Mesenchymal stem cell (in vitro differentiated cells and primary cell): ENCODE measurements at regions not wholly inside any gene's neighbourhood (a gene's known extent, or its start where the extent isn't known, plus 50 kb on each side); places are given as distances from the start of the nearest gene placed in this dataset.

Source experiments
- DNase-seq: peaks from one replicate; pipeline ENCODE4 v3.0.0-alpha.2; 2013
- H2AFZ ChIP-seq: one replicate; pipeline ENCODE4 v1.6.1; 2013; ENCODE audit warnings: low read depth, mild to moderate bottlenecking, control low read depth, inconsistent platforms, low read length, moderate library complexity
- H2AK5ac ChIP-seq: 2 replicates; pipeline ENCODE4 v1.6.1; 2013; ENCODE audit warnings: low read length, moderate library complexity, mild to moderate bottlenecking, inconsistent platforms; ENCODE audit not compliant: severe bottlenecking
- H2BK120ac ChIP-seq: one replicate; pipeline ENCODE4 v1.6.1; 2013; ENCODE audit warnings: low read depth, mild to moderate bottlenecking, inconsistent platforms, low read length, moderate library complexity
- H2BK12ac ChIP-seq, 2 experiments: one replicate each; pipeline ENCODE4 v1.6.1; 2013; ENCODE audit warnings: inconsistent platforms in 2 of 2, low read length in 2 of 2, mild to moderate bottlenecking in 2 of 2, moderate library complexity in 2 of 2, control low read depth in 1 of 2
- H2BK15ac ChIP-seq: one replicate; pipeline ENCODE4 v1.6.1; 2013; ENCODE audit warnings: mild to moderate bottlenecking, low read depth, inconsistent platforms; ENCODE audit not compliant: poor library complexity, severe bottlenecking
- H2BK5ac ChIP-seq: 2 replicates; pipeline ENCODE4 v1.6.1; 2013; ENCODE audit warnings: low read depth, mild to moderate bottlenecking, low read length, control low read depth, inconsistent platforms; ENCODE audit not compliant: poor library complexity, severe bottlenecking
- H3K14ac ChIP-seq, 2 experiments: one replicate each; pipeline ENCODE4 v1.6.1; 2013; ENCODE audit warnings: inconsistent platforms in 2 of 2, low read length in 2 of 2, control low read depth in 1 of 2, mild to moderate bottlenecking in 1 of 2, moderate library complexity in 1 of 2
- H3K18ac ChIP-seq, 2 experiments: one replicate each; pipeline ENCODE4 v1.6.1; 2013; ENCODE audit warnings: inconsistent platforms in 2 of 2, low read length in 2 of 2, control low read depth in 1 of 2, low read depth in 1 of 2, mild to moderate bottlenecking in 1 of 2
- H3K23ac ChIP-seq, 2 experiments: one replicate each; pipeline ENCODE4 v1.6.1; 2013; ENCODE audit warnings: inconsistent platforms in 2 of 2, low read length in 2 of 2, mild to moderate bottlenecking in 2 of 2, moderate library complexity in 2 of 2, control low read depth in 1 of 2
- H3K27ac ChIP-seq: 2 replicates; pipeline ENCODE4 v1.5.1; 2013; ENCODE audit warnings: mild to moderate bottlenecking, moderate library complexity, low read length, control low read depth, inconsistent platforms; ENCODE audit not compliant: poor library complexity, severe bottlenecking
- H3K27me3 ChIP-seq, 2 experiments: 2 replicates each; pipeline versions ENCODE4 v1.6.1 to v1.7.0; 2013; ENCODE audit warnings: low read length in 2 of 2, mild to moderate bottlenecking in 2 of 2, moderate library complexity in 2 of 2, control low read depth in 1 of 2, inconsistent platforms in 1 of 2; ENCODE audit not compliant: control insufficient read depth in 1 of 2, insufficient read depth in 1 of 2
- H3K36me3 ChIP-seq, 2 experiments: 2 replicates each; pipeline versions ENCODE4 v1.6.1 to v1.7.0; 2013; ENCODE audit warnings: low read length in 2 of 2, control low read depth in 1 of 2, inconsistent platforms in 1 of 2, low read depth in 1 of 2, mild to moderate bottlenecking in 1 of 2; ENCODE audit not compliant: insufficient read depth in 2 of 2, control insufficient read depth in 1 of 2
- H3K4ac ChIP-seq, 2 experiments: one replicate each; pipeline ENCODE4 v1.6.1; 2013; ENCODE audit warnings: inconsistent platforms in 2 of 2, low read length in 2 of 2, mild to moderate bottlenecking in 2 of 2, moderate library complexity in 2 of 2, control low read depth in 1 of 2, low read depth in 1 of 2
- H3K4me1 ChIP-seq: 2 replicates; pipeline ENCODE4 v1.6.1; 2013; ENCODE audit warnings: low read depth, low read length, control low read depth; ENCODE audit not compliant: control insufficient read depth, insufficient read depth
- H3K4me2 ChIP-seq: 2 replicates; pipeline ENCODE4 v1.6.1; 2013; ENCODE audit warnings: low read length, mild to moderate bottlenecking, inconsistent platforms; ENCODE audit not compliant: poor library complexity, severe bottlenecking
- H3K4me3 ChIP-seq, 2 experiments: 2 replicates each; pipeline versions ENCODE4 v1.5.1 to v1.7.0; 2013; ENCODE audit warnings: low read length in 2 of 2, mild to moderate bottlenecking in 2 of 2, control low read depth in 1 of 2, low read depth in 1 of 2; ENCODE audit not compliant: insufficient read depth in 1 of 2
- H3K79me1 ChIP-seq: replicated peaks from 2 replicates; pipeline ENCODE4 v1.6.1; 2013; ENCODE audit warnings: mild to moderate bottlenecking, control low read depth, low read length, inconsistent platforms; ENCODE audit not compliant: poor library complexity, severe bottlenecking
- H3K9ac ChIP-seq: 2 replicates; pipeline ENCODE4 v1.7.0; 2013; ENCODE audit warnings: mild to moderate bottlenecking, low read length, moderate library complexity
- H3K9me3 ChIP-seq: 2 replicates; pipeline ENCODE4 v1.7.0; 2013; ENCODE audit warnings: mild to moderate bottlenecking, low read length; ENCODE audit not compliant: control insufficient read depth
- H4K8ac ChIP-seq: one replicate; pipeline ENCODE4 v1.6.1; 2013; ENCODE audit warnings: inconsistent platforms, mild to moderate bottlenecking, low read length, moderate library complexity
- H4K91ac ChIP-seq: one replicate; pipeline ENCODE4 v1.6.1; 2013; ENCODE audit warnings: mild to moderate bottlenecking, low read length, inconsistent platforms
- WGBS: methylation state at CpG from one replicate; pipeline ENCODE4 v1.1.7; 2013; ENCODE audit warnings: mixed read lengths; 5-methylcytosine and 5-hydroxymethylcytosine counted together

GRCh38 chr5:116911074-116911473 lies 336.5 kb upstream of the SEMA6A start:
- H2BK120ac ChIP-seq = no peak overlapping the region
- DNase-seq = no peak
- H3K27ac ChIP-seq = no peak overlapping the region
- WGBS = no CpG with 5 or more reads among the region's 1 CpG
- H3K27me3 ChIP-seq = no peaks in the 10 kb centered on the region
- H2BK15ac ChIP-seq = no peak overlapping the region
- H3K9me3 ChIP-seq = no peaks in the 10 kb centered on the region
- no peak overlapping the region for H2BK5ac ChIP-seq
- no peak overlapping the region for H3K18ac ChIP-seq
- H2AFZ ChIP-seq = no peak overlapping the region
- H4K8ac ChIP-seq = no peak overlapping the region
- no peaks in the 10 kb centered on the region for H3K36me3 ChIP-seq
- H4K91ac ChIP-seq = no peak overlapping the region
- H3K23ac ChIP-seq = no peak overlapping the region
- H3K4me3 ChIP-seq = no peak overlapping the region
- no peak overlapping the region for H3K14ac ChIP-seq
- no peak overlapping the region for H3K4me2 ChIP-seq
- no peaks in the 10 kb centered on the region for H3K79me1 ChIP-seq
- H3K4ac ChIP-seq = no peak overlapping the region
- H2BK12ac ChIP-seq = no peak overlapping the region
- H3K4me1 ChIP-seq = no peaks in the 10 kb centered on the region
- H3K9ac ChIP-seq = no peak overlapping the region
- no peak overlapping the region for H2AK5ac ChIP-seq

GRCh38 chr5:116908537-116908936 lies 333.9 kb upstream of the SEMA6A start:
- H3K4me2 ChIP-seq = no peak overlapping the region
- WGBS = no CpG with 5 or more reads among the region's 1 CpG
- H4K91ac ChIP-seq = no peak overlapping the region

GRCh38 chr5:116905885-116906284 lies 331.3 kb upstream of the SEMA6A start:
- Histone ChIP-seq H2BK120ac (no peak overlapping the region), H3K9me3 (no peaks in the 10 kb centered on the region), H3K18ac (no peak overlapping the region), H3K14ac (no peak overlapping the region), H3K79me1 (no peaks in the 10 kb centered on the region), H2AK5ac (no peak overlapping the region), H2BK15ac (no peak overlapping the region), H2BK12ac (no peak overlapping the region), H3K4me1 (no peaks in the 10 kb centered on the region), H4K8ac (no peak overlapping the region), H3K23ac (no peak overlapping the region), H2BK5ac (no peak overlapping the region), H3K4ac (no peak overlapping the region), H2AFZ (no peak overlapping the region), H3K36me3 (no peaks in the 10 kb centered on the region), H3K4me2 (no peak overlapping the region), H4K91ac (no peak overlapping the region), H3K27me3 (no peaks in the 10 kb centered on the region), H3K9ac (no peak overlapping the region), H3K27ac (no peak overlapping the region), H3K4me3 (no peak overlapping the region)
- no peak for DNase-seq
- WGBS = 67% methylated on average over 1 of the region's 3 CpGs

More at GRCh38 chr5:116908537-116908936, 333.9 kb upstream of the SEMA6A start:
- Histone ChIP-seq H3K4me3 (no peak overlapping the region), H3K9me3 (no peaks in the 10 kb centered on the region), H4K8ac (no peak overlapping the region), H3K27me3 (no peaks in the 10 kb centered on the region), H3K23ac (no peak overlapping the region), H3K18ac (no peak overlapping the region), H2AFZ (no peak overlapping the region), H2BK5ac (no peak overlapping the region), H3K36me3 (no peaks in the 10 kb centered on the region), H2BK120ac (no peak overlapping the region), H3K27ac (no peak overlapping the region), H3K4ac (no peak overlapping the region), H3K9ac (no peak overlapping the region), H3K14ac (no peak overlapping the region), H2BK15ac (no peak overlapping the region), H3K79me1 (no peaks in the 10 kb centered on the region), H2BK12ac (no peak overlapping the region), H2AK5ac (no peak overlapping the region), H3K4me1 (no peaks in the 10 kb centered on the region)
- no peak for DNase-seq

GRCh38 chr5:116900793-116901192 lies 326.2 kb upstream of the SEMA6A start:
- no peak overlapping the region for H3K14ac ChIP-seq
- H2BK12ac ChIP-seq = no peak overlapping the region
- no peak overlapping the region for H3K4me2 ChIP-seq
- no peaks in the 10 kb centered on the region for H3K79me1 ChIP-seq
- H3K9me3 ChIP-seq = no peaks in the 10 kb centered on the region
- no peak for DNase-seq
- H3K4me3 ChIP-seq = no peak overlapping the region
- H3K27ac ChIP-seq = no peak overlapping the region
- H4K8ac ChIP-seq = no peak overlapping the region
- no peak overlapping the region for H2BK15ac ChIP-seq
- H3K4ac ChIP-seq = no peak overlapping the region
- no peak overlapping the region for H3K9ac ChIP-seq
- no peak overlapping the region for H3K18ac ChIP-seq
- H2AFZ ChIP-seq = no peak overlapping the region
- no peaks in the 10 kb centered on the region for H3K36me3 ChIP-seq
- H3K23ac ChIP-seq = no peak overlapping the region
- H2BK120ac ChIP-seq = no peak overlapping the region
- no peaks in the 10 kb centered on the region for H3K4me1 ChIP-seq
- H4K91ac ChIP-seq = no peak overlapping the region
- no peak overlapping the region for H2BK5ac ChIP-seq
- H3K27me3 ChIP-seq = no peaks in the 10 kb centered on the region
- no CpG with 5 or more reads among the region's 1 CpG for WGBS
- H2AK5ac ChIP-seq = no peak overlapping the region
